Jurkat, Clone E6-1 (cell line): ENCODE measurements at regions not wholly inside any gene's neighbourhood (a gene's known extent, or its start where the extent isn't known, plus 50 kb on each side); places are given as distances from the start of the nearest gene placed in this dataset.
A peak's percentile ranks its signal among the peaks of the same experiment; 100 is the strongest.

Experiments
- DNase-seq: peaks from one replicate; pipeline ENCODE4 v3.0.0-alpha.2; 2011; ENCODE audit warnings: low read depth, low spot score
- H3K4me3 ChIP-seq: 2 replicates; pipeline ENCODE4 v1.5.1; 2011; ENCODE audit warnings: mild to moderate bottlenecking, low read length, control low read depth, moderate library complexity

DNA sequence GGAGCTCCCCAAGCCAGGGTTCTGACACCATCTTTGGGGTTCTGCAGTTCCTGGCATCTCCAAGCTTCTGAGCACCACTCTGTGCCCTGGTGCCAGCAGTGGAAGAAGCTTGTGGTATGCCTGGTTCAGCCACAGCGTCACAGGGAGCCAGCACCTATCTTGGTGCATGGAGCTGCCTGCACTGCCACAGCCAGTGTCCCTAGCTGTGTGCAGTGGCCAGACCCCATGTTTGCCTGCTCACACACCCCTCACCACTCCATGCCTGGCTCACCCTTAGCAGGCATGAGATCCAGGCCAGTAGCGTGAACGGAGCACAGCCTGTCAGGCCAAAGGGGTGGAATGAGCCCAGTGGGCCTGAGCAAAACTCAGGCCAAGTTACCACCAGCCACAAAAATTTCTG is 290.2 kb upstream of the LRATD1 start:
- no peak for DNase-seq
- no peak overlapping the region for H3K4me3 ChIP-seq

DNA sequence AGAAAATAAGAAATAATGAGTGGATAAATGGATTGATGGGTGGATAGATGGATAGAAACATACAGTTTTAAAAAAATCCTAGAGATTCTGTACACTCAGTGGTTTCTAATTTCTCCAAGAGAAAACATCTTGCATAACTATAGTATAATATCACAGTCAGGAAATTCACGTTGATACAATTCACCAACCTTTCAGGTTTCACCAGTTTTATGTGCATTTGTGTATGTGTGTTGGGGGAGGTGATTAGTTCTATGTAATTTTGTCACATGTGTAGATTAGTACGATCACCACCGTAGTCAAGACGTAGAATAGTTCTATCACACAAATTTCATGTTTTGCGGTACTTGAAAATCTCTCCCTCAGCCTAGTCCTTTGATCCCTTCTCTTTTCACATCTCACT is 288.2 kb upstream of the LRATD1 start:
- no peak overlapping the region for H3K4me3 ChIP-seq
- DNase-seq, result no peak

DNA sequence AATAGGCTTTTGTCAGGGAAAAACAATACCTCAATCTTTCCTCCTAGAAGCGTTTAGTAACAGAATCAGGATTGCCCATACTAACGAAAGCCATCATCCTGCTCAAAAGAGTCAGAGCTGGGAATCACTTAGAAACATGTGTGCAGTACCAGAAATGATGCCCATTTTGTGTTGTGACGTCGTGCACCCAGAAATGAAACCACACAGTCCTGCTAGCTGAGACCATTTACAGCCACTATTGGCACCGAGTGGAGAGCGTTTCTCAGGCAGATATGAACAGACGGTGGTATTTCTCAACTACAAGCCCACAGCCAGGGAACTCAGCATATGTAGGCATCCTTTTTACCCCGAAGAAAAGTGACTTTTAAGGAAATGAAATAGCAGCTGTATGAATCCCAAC is 284.3 kb upstream of the LRATD1 start:
- DNase-seq, result no peak
- no peak overlapping the region for H3K4me3 ChIP-seq

DNA sequence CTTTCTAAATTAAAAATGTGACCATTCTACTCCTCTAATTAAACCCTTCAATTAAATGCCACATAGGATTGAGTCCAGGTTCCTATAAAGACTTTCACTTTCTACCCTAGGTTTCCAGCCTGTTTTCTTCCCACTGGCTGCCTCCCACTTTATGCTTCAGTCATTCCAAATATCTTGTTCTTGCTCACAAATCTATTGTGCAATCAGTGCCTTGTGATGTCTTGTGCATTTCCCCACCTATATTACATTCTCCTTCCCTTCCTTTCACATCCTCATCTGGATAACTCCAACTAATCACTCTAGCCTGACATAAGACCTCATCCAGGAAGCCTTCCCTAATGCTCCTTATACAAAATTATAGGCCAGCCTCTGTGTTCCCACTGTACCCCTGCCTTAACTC is 281.7 kb upstream of the LRATD1 start:
- H3K4me3 ChIP-seq, result no peak overlapping the region
- no peak for DNase-seq

- no peak for DNase-seq
- H3K4me3 ChIP-seq, result no peak overlapping the region
Measured at GRCh38 chr2:14352067-14352466, 280.4 kb upstream of the LRATD1 start.

DNA sequence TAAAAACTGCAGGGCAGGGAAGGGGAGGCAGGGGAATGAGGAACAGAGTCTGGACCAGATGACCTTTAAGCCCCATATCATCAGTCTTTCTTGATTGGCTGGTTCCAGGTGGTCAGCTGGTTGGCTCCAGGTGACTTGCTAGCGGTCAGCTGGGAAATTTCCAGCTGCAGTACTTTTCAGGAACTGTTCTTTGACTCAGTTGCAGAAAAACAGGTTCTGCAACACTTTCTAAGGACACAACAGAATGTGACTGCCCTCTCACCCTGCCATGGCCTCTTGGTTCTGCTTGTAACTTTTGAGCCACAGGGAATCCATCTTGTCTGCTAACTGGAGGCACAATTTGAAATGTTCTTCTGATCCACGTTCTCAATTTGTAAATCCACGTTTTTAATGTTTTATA is 278.3 kb upstream of the LRATD1 start:
- H3K4me3 ChIP-seq, result no peak overlapping the region
- no peak for DNase-seq

DNA sequence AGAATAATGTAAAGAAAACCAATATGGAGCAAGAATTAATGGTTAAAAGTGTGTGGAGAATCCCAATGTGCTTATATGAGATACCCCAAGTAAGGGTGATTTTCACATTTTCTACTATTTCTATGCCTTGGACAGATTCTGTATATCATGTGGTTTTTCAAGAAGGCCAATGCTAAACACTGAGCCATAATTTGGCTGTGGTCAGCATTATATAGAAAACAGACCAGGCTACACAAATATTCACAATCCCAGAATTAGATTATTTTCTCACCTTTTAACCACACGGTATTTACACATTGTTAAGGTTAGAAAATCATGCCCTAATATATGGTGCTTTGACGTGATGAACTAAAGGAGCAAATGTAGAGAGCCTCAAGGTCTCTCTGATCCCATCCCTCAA is 277.4 kb upstream of the LRATD1 start:
- no peak overlapping the region for H3K4me3 ChIP-seq
- DNase-seq, result no peak

GRCh38 chr2:14358339-14358738 is 274.2 kb upstream of the LRATD1 start:
- DNase-seq, result no peak
- no peak overlapping the region for H3K4me3 ChIP-seq

DNA sequence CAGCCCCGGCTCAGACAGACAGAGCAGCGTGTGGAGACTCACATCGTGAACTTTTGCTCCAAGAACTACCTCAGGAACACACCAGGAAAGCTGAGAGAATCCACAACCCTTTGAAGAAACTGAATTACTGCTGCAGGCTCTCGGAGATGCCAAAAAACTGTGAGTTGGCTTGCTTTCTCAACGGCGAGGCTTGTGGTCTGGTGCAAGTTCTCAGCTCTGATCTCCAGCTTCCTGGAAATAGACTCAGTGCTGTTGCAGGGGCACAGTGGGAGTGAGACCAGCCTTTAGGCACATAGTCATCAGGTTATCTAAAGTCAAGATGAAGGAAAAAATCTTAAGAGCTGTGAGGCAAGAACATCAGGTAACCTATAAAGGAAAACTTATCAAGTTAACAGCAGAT is 273.7 kb upstream of the LRATD1 start:
- H3K4me3 ChIP-seq, result no peak overlapping the region
- DNase-seq, result no peak

DNA sequence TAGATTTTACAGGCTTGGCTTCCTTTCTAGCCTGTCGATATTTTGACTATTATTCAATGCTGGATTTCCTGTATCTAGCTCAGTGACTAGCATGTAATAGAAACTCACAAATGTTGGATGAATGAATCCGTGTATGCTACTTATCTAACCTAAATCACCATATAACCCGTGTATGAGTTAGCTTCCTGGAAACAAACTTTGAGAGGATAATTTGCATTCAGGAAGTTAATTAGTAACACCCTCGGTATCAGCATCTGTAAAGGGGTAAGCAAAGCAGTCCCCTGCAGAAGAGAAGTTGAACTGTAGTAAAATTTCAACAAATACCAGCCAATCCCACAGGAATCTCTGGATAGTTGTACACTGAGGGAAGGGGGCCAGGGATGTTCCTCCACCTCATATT is 269.4 kb upstream of the LRATD1 start:
- no peak overlapping the region for H3K4me3 ChIP-seq

DNA sequence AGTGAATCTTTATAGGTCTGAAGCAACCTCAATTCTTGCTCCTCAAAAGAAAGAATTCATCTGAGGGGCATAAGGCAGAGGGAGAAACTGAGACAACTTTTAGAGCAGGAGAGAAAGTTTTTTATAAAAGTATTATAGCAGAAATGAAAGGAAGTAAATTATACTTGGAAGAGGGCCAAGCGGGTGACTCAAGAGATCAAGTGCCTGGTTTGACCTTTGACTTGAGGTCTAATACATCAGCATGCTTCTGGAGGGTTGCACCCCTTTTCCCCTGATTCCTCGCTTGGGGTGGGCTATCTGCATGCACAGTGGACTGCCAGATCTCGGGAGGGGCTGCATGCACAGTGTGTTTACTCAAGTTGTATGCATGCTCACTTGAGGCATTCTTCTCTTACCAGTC is 268.5 kb upstream of the LRATD1 start:
- no peak overlapping the region for H3K4me3 ChIP-seq
- DNase-seq, result no peak

More for the DNA sequence above, 269.4 kb upstream of the LRATD1 start:
- no peak for DNase-seq

DNA sequence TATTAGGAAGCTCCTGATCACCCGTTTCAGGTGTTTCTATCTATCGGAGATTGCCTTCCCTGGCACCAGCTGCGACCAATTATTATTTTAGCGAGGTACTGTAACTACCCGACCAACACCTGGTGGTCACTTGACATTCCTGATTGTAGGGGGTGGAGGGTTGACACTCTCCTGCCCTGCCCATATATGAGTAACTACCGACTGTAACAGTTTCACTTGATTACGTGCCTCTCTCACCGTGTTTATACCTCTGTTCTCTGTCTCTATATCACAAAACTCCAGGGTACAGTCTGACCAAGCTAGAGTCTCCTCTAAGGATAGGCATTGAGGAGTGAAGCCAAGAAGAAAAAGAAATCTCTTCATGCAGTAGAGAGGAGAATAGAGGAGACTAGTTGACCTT is 268.0 kb upstream of the LRATD1 start:
- H3K4me3 ChIP-seq, result no peak overlapping the region
- DNase-seq, result no peak

GRCh38 chr2:14385043-14385442 is 247.5 kb upstream of the LRATD1 start:
- DNase-seq, result no peak
- H3K4me3 ChIP-seq, result no peak overlapping the region

DNA sequence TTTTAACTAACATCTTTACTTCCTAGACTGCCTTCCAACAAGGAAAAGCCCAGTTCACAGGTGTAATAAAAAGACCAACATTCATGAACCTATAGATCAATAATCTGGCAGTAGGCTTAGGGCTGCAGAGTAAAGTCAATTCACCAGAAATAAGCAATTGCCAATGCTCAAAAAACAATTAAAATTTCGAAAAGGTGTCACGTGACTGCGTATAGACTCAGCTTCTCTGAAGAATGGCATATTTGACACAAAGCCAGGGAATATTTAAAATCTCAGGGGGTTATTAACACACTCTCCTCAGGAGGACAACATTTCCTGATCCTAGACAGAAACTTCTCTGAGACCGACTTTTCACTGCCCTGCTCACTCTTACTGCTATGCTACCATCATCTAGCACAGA is 245.2 kb upstream of the LRATD1 start:
- no peak overlapping the region for H3K4me3 ChIP-seq
- DNase-seq, result no peak

- no peak overlapping the region for H3K4me3 ChIP-seq
- DNase-seq, result no peak
Measured at GRCh38 chr2:14388724-14389123, 243.8 kb upstream of the LRATD1 start.

GRCh38 chr2:14396533-14397083 is 235.9 kb upstream of the LRATD1 start:
- no peak for DNase-seq
- no peak overlapping the region for H3K4me3 ChIP-seq

- H3K4me3 ChIP-seq, result no peak overlapping the region
- DNase-seq, result no peak
Measured at GRCh38 chr2:14398641-14399040, 233.9 kb upstream of the LRATD1 start.

GRCh38 chr2:14401873-14402272 is 230.6 kb upstream of the LRATD1 start:
- no peak for DNase-seq
- no peak overlapping the region for H3K4me3 ChIP-seq

DNA sequence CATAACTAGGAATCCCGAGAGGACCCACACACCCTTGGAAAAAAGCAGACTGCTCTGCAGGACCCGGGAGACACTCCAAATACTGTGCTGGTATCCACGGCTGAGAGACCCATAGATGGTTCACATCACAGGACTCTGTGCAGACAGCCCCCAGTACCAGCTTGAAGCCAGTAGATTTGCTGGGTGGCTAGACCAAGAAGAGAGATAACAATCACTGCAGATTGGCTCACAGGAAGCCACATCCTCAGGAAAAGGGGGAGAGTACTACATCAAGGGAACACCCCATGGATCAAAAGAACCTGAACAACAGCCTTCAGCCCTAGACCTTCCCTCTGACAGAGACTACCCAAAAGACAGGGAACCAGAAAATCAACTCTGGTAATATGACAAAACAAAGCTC is 223.8 kb upstream of the LRATD1 start:
- peak; percentile 91 for DNase-seq
- no peak overlapping the region for H3K4me3 ChIP-seq

DNA sequence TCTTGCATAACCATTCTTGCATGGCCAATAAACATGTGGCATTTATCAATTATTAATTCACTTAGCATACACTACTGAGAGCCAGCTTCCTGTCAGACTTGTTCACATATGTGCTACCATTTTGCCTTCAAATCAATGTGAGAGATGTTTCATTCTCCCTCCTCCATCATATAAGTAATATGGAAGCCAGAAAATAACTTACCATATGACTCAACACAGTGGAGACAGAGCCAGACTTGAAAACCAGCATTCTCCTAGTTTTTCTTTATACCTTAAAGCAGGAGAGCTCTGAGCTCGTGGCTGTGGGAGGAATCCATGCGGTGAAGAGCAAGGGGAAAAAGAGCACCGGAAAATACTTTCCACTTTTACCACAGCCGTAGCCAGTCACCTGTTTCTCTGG is 215.0 kb upstream of the LRATD1 start:
- DNase-seq, result no peak
- H3K4me3 ChIP-seq, result no peak overlapping the region

DNA sequence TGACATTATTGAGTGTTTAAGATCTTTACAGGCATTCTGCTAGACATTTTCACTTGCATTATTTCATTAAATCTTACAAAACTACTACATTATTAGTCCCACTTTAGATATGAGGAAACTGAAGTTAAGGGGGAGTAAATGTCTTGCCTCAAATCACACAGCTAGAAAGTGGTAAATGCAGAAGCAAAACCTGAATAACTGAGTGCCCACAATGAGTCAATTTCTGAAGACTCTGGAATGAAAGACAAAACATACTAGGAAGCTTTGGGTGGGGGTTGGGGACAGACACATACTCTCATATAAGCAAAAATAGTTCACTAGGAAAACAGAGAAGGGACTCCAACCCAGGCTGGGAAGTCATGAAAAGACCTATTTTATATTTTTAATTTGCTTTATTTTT is 214.4 kb upstream of the LRATD1 start:
- H3K4me3 ChIP-seq, result no peak overlapping the region
- no peak for DNase-seq

GRCh38 chr2:14420851-14421250 is 211.7 kb upstream of the LRATD1 start:
- H3K4me3 ChIP-seq, result no peak overlapping the region
- no peak for DNase-seq
